ENCODE measurements at regions not wholly inside any gene's neighbourhood (a gene's known extent, or its start where the extent isn't known, plus 50 kb on each side); places are given as distances from the start of the nearest gene placed in this dataset.

DNA sequence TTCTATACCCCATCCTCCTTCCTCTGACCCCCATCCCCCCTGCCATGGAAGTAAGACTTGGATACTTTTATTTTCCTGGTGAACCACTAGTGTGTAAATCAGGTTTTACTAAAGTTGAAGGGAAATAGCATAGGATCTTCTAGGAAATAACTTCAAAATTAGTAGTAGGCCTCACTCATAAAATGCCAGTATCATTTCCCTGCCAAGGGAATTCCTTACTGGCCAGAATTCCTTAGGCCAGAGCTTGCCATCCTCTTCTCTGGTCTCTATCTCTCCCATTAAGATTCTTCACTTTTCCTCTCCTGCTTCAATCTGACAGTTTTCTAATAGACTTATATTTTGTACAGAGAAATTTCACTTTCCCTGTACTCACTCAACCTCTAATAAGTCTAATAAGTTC is 322.8 kb upstream of the TANK start:
- Mint-ChIP-seq H3K9me3 (ENCODE audit: low read depth) (peaks cover 5% of the 10 kb centered on the region), H3K27ac (no peak overlapping the region), H3K4me1 (ENCODE audit: low read depth) (no peaks in the 10 kb centered on the region), H3K36me3 (no peaks in the 10 kb centered on the region), H3K4me3 (no peak overlapping the region), H3K27me3 (peaks cover 3% of the 10 kb centered on the region)

DNA sequence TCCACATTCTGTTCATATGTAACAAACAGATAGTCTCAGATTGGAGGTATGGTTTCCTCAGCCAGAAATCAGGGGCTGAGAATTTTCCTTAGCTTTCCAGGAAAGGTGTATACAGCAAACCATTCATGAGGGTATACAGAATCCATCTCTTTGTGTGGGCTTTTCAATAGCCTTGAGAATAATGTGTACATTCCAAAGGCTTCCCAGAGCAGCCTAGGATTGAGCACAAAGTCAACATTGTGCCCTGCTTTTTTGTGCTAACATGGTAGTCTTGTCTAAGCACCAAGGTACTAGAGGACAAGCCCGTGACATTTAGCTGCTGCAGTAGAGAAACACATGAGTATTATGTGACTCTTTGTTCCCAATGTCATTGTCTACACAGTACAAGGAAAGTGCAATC is 322.1 kb upstream of the TANK start:
- Mint-ChIP-seq H3K36me3 (no peaks in the 10 kb centered on the region), H3K4me3 (no peak overlapping the region), H3K27me3 (peaks cover 3% of the 10 kb centered on the region), H3K27ac (no peak overlapping the region), H3K9me3 (ENCODE audit: low read depth) (peaks cover 5% of the 10 kb centered on the region), H3K4me1 (ENCODE audit: low read depth) (no peaks in the 10 kb centered on the region)

DNA sequence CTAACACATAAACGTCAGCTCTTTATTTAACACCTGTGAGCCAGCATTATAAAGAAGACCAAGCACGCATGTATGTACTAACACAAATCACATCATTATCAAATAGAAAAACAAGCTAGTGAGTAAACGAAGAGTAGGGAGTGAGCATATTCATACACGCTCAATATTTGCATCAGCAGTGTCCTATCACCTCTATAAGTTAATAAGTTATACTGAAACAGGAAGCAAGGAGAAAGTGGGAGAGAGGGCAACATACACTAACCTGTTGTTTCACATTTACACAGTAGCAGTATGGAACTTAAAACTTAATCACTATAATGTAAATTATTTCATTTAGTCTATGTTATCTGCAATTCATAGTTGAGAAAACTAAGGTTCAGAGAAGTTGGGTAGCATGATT is 321.5 kb upstream of the TANK start:
- H3K27me3 Mint-ChIP-seq = peaks cover 3% of the 10 kb centered on the region
- H3K4me3 Mint-ChIP-seq = no peak overlapping the region
- no peak overlapping the region for H3K27ac Mint-ChIP-seq
- H3K4me1 Mint-ChIP-seq (ENCODE audit: low read depth) = no peaks in the 10 kb centered on the region
- H3K36me3 Mint-ChIP-seq = peaks cover 4% of the 10 kb centered on the region
- peaks cover 9% of the 10 kb centered on the region for H3K9me3 Mint-ChIP-seq (ENCODE audit: low read depth)

DNA sequence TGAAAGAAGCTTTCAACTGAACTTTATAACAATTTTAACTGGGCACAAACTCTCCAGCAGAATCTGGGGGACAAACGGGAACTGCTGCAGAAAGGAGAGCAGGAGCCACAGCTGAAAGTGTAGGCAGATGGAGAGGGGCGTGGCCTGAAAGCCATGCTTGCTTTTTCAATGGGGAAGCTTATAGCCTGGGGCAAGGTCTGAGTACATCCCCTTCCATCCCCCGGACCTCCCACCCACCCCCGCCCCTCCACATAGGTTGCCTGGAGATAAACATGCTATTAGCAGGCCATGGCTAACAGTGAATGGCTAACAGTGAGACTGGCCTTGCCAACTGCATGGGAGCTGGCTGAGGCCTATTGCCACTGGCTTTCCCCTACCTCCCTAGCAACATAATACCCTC is 317.9 kb upstream of the TANK start:
- Mint-ChIP-seq H3K36me3 (peaks cover 9% of the 10 kb centered on the region), H3K4me1 (ENCODE audit: low read depth) (no peaks in the 10 kb centered on the region), H3K9me3 (ENCODE audit: low read depth) (peaks cover 12% of the 10 kb centered on the region), H3K4me3 (no peak overlapping the region), H3K27ac (no peak overlapping the region), H3K27me3 (peaks cover 3% of the 10 kb centered on the region)

DNA sequence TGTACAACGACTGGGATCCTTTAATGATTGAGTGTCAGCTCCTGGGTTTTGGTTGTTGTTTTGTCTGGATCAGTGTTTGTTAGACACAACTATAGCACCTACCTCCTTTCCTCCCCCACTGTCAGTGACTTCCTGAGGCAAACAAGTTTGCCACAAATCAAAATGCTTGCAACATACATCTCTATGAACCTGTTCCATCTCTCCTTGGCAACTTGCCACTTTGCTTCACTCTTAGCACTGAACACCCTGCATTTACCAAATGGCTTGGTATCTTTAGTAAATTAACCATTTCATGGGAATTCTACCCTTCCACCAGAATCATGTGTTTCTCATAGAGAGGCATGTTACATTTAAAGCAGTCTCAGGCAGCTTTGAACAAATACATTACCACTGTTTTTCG is 301.1 kb upstream of the TANK start:
- H3K4me1 Mint-ChIP-seq (ENCODE audit: low read depth) = peaks cover 4% of the 10 kb centered on the region
- H3K4me3 Mint-ChIP-seq = no peak overlapping the region
- H3K27ac Mint-ChIP-seq = no peak overlapping the region
- H3K9me3 Mint-ChIP-seq (ENCODE audit: low read depth) = peaks cover 3% of the 10 kb centered on the region
- H3K27me3 Mint-ChIP-seq = no peaks in the 10 kb centered on the region
- peaks cover 2% of the 10 kb centered on the region for H3K36me3 Mint-ChIP-seq

DNA sequence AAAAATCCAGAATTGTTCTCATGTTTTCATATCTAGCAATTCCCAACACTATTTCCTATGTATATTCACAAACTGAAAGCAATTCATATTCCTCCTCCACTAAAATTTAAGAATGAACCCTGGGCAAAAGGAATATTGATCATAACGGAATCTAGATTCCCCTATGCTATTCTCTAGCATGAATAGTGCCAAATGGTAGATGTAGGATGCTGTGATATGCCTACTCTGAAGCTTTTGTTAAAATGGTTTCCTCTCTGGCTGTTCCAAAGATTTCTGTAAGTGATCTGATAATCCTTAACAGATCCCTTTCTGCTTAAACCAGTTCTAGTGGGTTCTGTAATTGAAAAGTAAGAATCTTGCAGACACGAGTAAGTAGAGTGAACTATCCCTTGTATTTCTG is 298.0 kb upstream of the TANK start:
- Mint-ChIP-seq H3K27me3 (no peaks in the 10 kb centered on the region), H3K36me3 (peaks cover 2% of the 10 kb centered on the region), H3K4me3 (no peak overlapping the region), H3K9me3 (ENCODE audit: low read depth) (peaks cover 3% of the 10 kb centered on the region), H3K4me1 (ENCODE audit: low read depth) (peaks cover 4% of the 10 kb centered on the region), H3K27ac (no peak overlapping the region)

DNA sequence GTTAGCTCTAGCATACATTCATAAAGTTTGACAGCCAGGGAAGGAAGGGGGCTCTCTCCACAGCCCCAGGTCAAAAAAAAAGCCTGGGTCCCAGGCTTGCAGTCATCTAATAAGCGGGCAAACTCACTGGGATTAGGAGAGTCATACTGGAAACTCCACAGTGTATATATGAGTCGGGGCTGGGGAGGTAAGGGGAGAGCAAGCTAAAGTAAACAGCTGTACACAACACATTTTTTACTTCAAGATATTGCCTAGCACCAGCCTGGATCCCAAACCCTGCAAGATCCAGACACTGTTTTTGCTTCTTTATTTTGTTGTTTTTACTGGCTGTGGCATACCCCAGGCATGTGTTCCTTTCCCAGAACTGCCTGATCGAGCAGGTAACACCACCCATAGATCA is 291.3 kb upstream of the TANK start:
- no peak overlapping the region for H3K27ac Mint-ChIP-seq
- H3K9me3 Mint-ChIP-seq (ENCODE audit: low read depth) = no peaks in the 10 kb centered on the region
- no peaks in the 10 kb centered on the region for H3K36me3 Mint-ChIP-seq
- H3K4me3 Mint-ChIP-seq = no peak overlapping the region
- H3K27me3 Mint-ChIP-seq = no peaks in the 10 kb centered on the region
- no peaks in the 10 kb centered on the region for H3K4me1 Mint-ChIP-seq (ENCODE audit: low read depth)

DNA sequence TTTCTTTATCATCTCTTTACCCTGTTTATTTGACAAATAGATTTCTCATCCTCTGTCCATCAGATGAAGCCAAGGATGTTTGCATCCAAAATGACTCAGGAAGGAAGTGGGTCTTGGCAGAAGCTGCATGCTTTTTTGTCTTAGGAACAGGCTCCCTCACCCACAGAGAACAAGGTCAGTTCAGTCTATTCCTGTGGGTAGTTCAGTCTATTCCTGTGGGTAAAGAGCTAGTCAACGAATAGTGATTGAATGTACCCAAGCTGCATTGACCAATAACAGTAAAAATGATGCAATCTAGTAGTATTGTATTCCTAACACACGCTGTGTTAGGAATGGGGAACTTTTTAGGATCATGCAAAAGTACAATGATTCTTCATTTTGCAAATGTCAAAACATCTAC is 290.8 kb upstream of the TANK start:
- H3K4me3 Mint-ChIP-seq = no peak overlapping the region
- no peaks in the 10 kb centered on the region for H3K9me3 Mint-ChIP-seq (ENCODE audit: low read depth)
- H3K4me1 Mint-ChIP-seq (ENCODE audit: low read depth) = no peaks in the 10 kb centered on the region
- peaks cover 2% of the 10 kb centered on the region for H3K36me3 Mint-ChIP-seq
- H3K27me3 Mint-ChIP-seq = no peaks in the 10 kb centered on the region
- no peak overlapping the region for H3K27ac Mint-ChIP-seq

DNA sequence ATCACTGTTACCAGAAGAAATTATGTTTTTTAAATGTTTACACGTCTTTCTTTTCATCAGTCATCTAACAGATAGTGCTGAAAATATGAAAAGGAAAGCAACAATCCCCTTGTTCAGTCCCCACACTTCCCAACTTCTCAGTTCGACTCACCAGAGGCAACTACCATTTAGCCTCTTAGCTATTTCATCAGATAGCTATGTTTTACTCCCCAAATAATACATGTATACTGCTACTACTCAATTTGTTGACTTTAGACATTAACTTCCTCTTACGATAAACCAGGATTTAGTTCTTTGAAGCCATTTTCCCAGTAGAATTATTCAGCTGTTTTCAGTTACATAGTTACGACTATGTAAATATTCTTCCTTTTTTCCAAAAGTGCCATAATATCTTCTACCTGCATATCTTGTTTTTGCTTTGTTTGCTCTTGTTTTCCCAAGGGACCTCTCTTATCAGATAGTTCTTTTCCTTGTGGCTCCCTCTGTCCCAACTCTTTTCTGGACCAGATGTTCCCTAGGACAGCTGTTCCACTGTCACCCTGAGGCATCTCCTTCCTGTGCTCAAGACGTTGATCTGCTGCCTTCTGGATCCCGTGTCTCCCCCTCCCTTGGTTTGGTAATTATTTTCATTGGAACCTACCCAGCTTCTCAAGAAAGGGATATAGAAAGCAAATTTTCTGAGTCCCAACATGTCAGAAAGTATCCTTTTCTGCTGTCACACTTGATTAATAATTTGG is 289.3 kb upstream of the TANK start:
- Mint-ChIP-seq H3K4me3 (no peak overlapping the region), H3K27me3 (no peaks in the 10 kb centered on the region), H3K9me3 (ENCODE audit: low read depth) (no peaks in the 10 kb centered on the region), H3K36me3 (peaks cover 2% of the 10 kb centered on the region), H3K27ac (no peak overlapping the region), H3K4me1 (ENCODE audit: low read depth) (no peaks in the 10 kb centered on the region)

DNA sequence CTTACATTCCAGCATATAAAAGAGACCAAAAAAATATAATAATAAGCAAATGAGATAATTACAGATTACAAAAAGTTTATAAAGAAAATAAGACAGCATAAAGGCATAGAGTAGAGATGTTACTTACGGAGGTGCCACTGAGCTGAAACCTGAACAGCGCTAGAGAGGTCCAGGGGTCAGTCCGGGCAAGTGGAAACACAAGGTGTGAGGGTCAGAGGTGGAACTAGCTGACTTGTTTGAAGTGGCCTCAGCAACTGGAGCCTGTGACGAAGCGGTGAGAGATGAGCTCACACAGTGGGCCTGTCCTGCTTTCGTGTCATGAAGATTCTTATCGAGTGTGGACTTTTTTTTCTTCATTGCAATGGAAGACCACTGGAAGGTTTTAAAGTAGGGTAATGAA is 288.3 kb upstream of the TANK start:
- H3K4me1 Mint-ChIP-seq (ENCODE audit: low read depth) = no peaks in the 10 kb centered on the region
- H3K36me3 Mint-ChIP-seq = peaks cover 2% of the 10 kb centered on the region
- no peak overlapping the region for H3K4me3 Mint-ChIP-seq
- H3K27me3 Mint-ChIP-seq = no peaks in the 10 kb centered on the region
- no peaks in the 10 kb centered on the region for H3K9me3 Mint-ChIP-seq (ENCODE audit: low read depth)
- H3K27ac Mint-ChIP-seq = no peak overlapping the region

DNA sequence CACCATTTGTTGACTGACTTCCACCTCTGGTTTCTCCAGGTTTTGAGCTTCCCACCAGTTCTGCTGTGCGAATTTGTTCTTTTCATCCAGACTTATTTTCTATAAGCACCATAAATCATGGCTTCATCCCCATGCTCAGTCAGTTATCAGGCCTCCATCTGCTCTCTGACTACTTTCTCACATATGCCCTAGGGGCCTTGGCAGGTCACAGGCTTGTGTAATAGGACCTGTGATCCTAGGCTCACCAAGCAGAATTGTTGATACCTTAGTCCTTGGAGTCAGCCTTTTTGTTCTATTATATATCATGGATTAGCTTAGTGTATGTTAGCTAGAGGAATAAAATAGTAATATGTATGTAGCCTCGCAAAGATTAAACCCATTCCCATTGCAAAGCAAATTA is 284.2 kb upstream of the TANK start:
- Mint-ChIP-seq H3K36me3 (peaks cover 2% of the 10 kb centered on the region), H3K4me1 (ENCODE audit: low read depth) (no peaks in the 10 kb centered on the region), H3K9me3 (ENCODE audit: low read depth) (no peaks in the 10 kb centered on the region), H3K27me3 (no peaks in the 10 kb centered on the region), H3K27ac (no peak overlapping the region), H3K4me3 (no peak overlapping the region)

DNA sequence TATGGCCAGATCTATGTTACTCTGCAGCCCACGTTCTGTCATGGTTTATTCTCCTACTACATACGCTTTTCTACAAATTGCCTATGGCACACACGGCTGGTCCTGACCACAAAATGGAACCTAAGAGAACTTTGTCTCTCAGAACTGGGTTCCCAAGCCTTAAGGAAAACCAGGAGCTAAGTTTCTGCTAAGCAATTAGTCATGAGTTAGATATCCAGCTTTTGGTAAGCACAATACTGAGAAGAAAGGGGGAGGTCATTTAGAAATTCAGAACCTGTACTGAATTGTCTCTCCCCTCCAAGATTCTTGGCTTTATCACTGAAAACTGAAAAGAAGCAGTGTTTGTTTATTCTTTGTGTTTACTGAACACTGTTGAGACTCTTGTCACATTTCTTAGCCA is 283.5 kb upstream of the TANK start:
- Mint-ChIP-seq H3K27me3 (no peaks in the 10 kb centered on the region), H3K9me3 (ENCODE audit: low read depth) (no peaks in the 10 kb centered on the region), H3K27ac (no peak overlapping the region), H3K4me1 (ENCODE audit: low read depth) (no peaks in the 10 kb centered on the region), H3K36me3 (peaks cover 2% of the 10 kb centered on the region), H3K4me3 (no peak overlapping the region)

DNA sequence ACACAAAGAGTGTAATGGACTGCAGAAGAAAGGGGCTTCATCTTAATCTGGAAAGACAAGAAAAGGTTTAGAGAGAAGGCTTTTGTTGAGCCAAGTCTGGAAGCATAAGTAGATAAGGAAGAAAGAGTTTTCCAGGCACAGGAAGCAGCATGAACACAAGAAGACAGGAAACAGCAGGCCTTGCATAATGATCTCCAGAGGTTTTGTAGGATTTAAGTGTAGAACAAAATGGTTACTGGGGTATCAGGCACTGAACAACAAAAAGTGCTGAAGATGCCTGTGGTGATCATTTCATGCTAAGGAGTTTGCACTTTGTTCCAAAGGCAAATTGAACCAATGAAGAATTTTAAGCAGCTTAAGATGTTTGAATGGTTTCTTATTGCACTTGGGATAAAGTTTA is 281.6 kb upstream of the TANK start:
- Mint-ChIP-seq H3K36me3 (peaks cover 2% of the 10 kb centered on the region), H3K27me3 (no peaks in the 10 kb centered on the region), H3K4me3 (no peak overlapping the region), H3K9me3 (ENCODE audit: low read depth) (no peaks in the 10 kb centered on the region), H3K4me1 (ENCODE audit: low read depth) (no peaks in the 10 kb centered on the region), H3K27ac (no peak overlapping the region)

DNA sequence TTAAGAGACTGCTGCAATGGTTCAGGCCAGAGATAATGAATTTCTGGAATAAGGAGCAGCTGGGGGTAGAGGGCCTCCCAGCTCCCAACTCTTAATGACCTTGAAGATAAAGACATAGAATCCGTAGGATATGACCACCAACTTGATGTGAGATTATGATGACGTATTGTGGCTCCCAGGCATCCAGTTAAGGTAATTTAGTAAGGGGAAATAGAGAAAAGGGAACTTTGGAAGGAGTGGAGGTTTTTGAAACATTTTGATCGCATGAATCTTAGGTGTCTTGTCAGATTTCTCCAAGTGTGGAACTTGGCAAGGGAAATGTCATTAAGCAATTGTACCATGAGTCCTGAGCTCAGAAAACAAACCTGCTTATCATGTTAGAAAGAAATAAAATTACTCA is 277.3 kb upstream of the TANK start:
- Mint-ChIP-seq H3K9me3 (ENCODE audit: low read depth) (no peaks in the 10 kb centered on the region), H3K4me1 (ENCODE audit: low read depth) (no peaks in the 10 kb centered on the region), H3K27ac (no peak overlapping the region), H3K36me3 (no peaks in the 10 kb centered on the region), H3K4me3 (no peak overlapping the region), H3K27me3 (no peaks in the 10 kb centered on the region)

DNA sequence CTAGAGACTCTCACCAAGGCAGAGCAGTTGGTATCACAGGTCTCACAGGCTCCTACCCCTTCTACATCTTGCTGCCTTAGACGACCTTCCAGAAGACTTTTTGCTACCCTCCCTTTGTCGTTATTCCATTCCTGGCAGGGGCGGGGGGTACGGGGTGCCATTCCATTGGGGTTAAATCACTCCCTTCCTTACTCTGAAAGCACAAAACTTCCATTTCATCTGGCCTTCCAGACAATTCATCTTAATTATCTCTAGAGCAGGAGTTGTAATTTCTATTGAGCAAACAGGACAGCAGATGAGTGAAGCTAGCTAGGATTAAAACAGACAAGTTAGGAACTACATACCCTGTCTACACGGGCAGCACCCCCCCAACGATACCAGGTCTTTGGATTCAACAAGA is 276.2 kb upstream of the TANK start:
- Mint-ChIP-seq H3K4me3 (no peak overlapping the region), H3K4me1 (ENCODE audit: low read depth) (no peaks in the 10 kb centered on the region), H3K36me3 (no peaks in the 10 kb centered on the region), H3K27ac (no peak overlapping the region), H3K27me3 (no peaks in the 10 kb centered on the region), H3K9me3 (ENCODE audit: low read depth) (no peaks in the 10 kb centered on the region)

DNA sequence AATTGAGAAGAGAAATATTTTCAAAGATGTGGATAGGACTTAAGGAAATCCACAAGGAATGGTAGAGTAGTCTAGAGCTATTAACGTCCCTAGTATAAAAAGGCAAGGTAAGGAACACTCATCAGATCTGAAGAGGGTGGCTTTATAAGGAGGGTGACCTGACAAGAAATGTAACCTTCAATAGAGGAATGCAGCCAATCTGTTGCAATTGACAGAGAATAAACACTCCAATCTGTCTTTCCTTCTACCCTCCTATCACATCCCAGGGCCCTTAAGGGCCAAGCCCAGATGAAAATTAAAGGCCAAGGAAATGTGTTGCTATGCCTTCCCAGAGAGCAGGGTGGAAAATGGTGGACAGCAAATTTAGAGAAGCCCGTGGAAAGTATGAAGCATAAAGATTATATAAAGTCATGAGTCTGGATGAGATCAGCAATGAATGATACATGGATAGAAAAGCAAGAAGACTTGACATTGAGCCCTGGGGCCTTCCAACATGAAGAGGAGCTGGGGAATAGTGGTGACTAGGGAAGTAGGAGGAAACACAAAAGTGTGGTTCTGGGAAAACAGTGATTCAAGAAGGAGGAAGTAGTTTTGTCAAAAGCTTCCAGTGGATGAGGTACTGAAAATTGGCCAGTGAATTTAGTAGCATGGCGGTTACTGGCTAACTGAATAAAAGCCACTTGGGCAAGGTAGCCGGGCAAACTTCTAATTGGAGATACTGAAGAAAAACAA is 270.6 kb upstream of the TANK start:
- Mint-ChIP-seq H3K36me3 (no peaks in the 10 kb centered on the region), H3K27me3 (no peaks in the 10 kb centered on the region), H3K27ac (no peak overlapping the region), H3K4me3 (no peak overlapping the region), H3K4me1 (ENCODE audit: low read depth) (no peaks in the 10 kb centered on the region), H3K9me3 (ENCODE audit: low read depth) (no peaks in the 10 kb centered on the region)
